NCI-H2081 (cell line): ENCODE measurements at regions not wholly inside any gene's neighbourhood (a gene's known extent, or its start where the extent isn't known, plus 50 kb on each side); places are given as distances from the start of the nearest gene placed in this dataset.

Source experiments
- DNase-seq, 2 experiments: peaks; one replicate each; lab custom pipeline; 2025; lab: John Stamatoyannopoulos, UW

DNA sequence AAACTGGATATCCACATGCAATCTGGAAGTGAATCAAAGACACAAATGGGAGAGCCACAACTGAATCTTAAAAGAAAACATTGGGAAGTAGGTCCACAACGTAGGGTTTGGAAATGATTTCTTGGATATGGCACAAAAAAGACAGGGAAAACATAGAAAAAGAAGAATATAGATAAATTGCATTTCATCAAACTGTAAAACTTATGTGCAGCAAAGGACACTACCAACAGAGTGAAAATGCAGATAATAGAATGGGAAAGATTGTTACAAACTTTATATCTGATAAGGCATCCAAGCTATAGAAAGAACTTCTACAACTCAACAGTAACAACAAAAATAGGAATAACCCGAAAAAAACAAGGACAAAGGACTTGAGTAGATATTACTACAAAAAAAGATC, 89.6 kb downstream of the ZNF280B start:
- no peak for DNase-seq

DNA sequence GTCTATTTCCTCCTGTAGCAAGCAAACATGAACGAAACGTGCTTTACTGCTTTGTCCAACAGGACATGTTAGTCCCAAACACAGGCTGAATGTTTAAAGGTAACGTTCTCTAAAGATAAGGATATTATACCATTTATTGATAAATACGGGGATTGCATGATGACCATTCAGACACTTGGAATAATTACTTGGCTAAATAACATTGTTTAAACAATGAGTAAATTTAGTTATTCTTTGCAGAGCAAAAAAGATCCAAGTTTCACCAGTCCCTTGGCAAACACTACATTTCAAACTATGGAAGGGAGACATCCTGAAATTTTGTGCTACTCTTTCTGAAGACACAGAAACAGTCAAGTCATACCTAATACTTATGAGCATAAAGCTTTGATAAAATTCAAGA, 88.0 kb downstream of the ZNF280B start:
- DNase-seq = no peak

DNA sequence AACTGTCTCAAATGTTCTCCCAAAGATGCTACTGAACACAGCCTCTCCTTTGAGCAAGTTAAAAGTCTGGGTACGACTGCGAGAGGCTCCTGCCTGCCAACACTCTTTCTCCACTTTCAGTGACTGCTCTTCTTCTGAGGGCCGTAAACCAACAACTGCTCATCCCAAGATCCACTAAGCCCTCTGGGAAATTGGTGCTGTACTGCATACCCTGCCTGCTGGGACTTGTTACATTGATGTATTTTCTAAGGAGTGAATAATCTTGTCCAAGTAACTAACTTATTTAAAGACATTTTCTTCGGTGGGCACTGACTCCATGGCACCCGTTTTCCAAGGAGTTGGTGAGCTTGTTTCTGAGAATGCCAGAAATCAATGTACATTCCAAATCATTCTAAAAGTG, 87.2 kb downstream of the ZNF280B start:
- no peak for DNase-seq

DNA sequence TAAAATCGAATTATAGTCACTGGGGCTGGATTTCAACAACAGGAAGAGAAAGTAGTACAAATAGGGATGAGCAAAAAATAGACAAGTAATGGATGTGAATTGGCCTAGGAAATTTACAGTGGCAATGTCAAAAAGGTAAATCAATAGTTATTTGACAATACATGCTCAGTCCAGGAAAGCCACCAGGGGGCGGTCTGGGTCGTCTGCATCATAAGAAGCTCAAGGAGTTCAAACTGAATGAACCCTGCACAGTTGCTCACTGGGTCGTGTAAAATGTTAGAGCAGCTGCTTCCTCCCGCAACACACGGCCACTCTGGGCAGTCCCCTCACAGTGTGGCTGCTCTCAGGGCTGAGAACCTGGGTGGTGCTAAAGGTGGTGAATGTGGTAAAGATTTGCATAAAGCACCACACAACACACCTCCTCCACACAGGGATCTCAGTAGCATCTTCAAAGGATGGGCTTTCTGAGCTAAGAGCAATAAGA, 85.9 kb downstream of the ZNF280B start:
- DNase-seq = peak; percentile 23 to 37

DNA sequence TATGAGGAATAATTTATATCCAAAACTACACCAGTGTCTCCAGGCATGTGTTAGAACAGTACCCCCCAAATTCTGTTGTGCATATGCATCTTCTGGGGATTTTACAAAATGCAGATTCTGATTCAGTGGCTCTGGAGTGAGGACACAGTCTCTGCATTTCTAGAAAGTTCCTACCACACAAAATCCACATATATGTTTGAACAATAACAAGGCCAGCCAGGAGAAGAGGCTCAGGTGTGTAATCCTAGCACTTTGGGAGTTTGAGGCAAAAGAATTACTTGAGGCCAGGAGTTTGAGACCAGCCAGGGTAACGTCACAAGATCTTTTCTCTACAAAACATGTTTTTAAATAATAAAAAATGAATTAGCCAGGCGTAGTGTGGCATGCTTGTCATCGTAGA, 84.9 kb downstream of the ZNF280B start:
- no peak for DNase-seq

DNA sequence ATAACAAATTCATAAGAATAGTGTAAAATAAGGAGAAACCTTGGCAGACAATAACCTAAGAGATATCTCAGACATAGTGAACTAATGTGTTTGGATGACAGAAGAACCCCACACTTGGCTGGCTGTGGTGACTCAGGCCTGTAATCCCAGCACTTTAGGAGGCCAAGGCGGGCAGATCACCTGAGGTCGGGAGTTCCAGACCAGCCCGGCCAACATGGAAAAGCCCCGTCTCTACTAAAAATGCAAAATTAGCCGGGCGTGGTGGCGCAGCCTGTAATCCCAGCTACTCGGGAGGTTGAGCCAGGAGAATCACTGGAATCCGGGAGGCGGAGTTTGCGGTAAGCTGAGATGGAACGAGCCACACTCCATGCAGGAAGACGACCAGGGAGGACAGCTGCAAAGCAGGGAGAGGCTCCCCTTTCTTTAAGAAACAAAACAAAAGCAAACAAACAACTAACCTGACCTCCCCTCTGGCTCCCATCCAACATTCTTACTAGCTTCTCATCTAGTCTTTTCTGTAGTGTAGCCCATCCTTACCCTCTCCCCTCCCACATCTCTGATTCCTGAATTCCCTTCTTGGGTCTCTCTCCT, 84.2 kb downstream of the ZNF280B start:
- no peak for DNase-seq

DNA sequence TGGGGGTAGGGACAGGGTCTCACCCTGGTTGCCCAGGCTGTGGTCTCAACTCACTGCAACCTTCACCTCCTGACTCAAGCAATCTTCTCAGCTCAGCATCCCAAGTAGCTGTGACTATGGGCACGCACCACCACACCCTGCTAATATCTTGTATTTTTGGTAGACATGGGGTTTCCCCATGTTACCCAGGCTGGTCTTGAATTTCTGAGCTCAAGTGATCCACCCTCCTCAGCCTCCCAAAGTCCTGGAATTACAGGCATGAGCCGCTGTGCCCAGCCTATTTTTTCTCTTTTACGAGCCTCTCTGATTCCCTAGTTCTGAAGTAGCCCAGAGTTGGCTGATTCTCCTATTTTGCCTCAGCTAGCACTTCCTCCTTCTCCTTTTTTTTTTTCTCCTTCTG, 83.6 kb downstream of the ZNF280B start:
- DNase-seq = no peak

DNA sequence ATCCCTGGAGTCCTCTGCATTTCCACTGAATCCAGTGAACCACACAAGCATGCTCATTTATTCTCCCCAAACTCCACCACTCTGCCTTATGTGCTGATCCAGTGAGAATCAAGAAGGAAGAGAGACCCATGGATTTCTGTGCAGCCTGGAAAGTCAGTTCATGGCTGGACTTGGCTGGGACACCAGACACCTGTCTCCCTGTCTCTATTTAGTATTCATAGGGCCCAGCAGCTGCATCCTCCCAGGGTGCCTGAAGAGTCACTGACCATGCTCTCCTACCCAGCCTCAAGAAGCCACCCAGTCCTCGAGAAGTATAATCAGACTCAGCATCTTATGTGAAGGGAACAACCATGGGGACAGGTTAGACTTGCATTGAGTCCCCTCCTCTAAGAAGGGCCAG, 83.2 kb downstream of the ZNF280B start:
- DNase-seq = no peak

DNA sequence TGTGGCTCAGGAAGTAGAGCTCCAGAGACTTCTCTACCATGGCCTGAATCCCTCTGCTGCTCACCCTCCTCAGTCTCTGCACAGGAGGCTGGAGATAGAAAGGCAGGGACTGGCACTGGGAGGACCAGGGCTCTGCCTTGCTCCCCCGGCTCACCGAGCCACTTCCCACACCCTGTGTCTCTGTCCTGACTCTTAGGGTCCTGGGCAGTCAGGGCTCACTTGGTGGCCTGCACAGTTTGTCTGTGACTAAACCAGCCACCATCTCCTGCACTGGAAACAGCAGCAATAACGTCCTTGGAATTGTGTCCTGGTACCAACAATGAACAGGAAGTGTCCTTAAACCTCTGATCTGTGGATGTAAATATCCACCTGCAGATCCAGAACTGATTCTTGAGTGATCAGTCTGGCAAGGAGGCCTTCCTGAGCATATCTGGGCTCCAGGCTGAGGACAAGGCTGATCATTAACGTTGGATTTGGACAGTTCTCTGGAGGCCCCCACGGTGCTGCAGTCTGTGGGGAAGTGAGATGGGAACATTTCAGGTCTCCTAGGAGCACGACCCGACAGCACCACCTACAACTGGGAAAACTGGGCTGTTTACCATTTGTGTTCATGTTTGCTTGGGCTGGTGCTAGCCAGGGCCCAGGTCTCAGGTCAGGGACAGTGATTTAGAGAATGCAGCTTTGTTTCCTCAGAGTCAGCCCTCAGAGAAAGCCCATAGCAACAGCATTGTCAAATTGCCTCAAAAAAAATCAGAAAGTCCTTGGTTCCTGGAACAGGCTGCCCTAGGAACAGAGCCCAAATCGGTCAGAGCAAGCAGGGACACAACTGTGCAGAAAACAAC, 82.5 kb downstream of the ZNF280B start:
- no peak for DNase-seq

DNA sequence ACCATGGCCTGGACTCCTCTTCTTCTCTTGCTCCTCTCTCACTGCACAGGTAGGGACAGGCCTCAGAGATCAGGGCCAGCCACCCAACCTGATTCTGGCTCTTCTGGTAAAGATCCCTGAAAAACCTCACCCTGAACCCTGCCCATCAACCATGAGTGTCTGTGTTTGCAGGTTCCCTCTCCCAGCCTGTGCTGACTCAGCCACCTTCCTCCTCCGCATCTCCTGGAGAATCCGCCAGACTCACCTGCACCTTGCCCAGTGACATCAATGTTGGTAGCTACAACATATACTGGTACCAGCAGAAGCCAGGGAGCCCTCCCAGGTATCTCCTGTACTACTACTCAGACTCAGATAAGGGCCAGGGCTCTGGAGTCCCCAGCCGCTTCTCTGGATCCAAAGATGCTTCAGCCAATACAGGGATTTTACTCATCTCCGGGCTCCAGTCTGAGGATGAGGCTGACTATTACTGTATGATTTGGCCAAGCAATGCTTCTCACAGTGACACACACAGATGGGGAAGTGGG, 80.9 kb downstream of the ZNF280B start:
- no peak for DNase-seq

DNA sequence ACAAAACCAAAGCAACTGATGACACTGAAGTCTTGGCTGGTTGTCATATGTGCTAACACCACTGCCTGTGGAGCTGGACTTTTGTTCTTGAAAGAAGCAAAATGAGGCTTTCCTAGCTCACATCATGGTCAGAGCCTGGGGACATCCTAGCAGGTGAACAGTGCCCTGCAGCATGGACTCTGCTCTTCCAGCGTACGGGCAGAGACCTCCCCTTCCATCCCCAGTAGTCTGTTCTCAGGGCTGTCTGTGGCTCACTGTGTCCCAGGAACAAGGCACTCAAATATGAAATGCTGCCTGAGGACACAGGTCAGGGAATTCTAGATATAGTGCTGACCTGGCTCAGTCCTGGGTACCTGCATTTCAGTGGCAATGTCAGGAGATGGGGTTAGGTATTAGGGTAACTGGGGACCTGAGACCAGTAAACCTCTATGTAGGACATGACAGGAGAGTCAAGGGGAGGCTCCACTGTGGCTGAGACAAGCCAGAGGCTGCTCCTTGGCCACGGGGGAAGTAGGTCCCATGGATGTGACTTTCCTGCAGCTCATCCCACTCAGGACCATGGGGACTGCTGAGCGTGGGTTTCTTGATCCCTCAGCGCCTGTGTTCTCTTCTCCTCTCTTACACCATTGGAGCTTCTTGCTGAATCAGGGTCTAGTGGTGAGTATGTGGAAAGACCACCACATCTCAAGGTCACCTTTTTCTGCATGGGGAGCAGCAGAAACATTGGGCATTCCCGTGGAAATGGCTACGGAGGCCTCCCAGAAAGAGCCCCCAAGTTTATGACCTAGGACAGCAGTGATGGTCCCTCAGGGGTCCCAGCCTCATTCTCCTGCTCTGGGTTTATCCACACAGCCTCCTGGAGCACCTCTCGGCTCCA, 80.1 kb downstream of the ZNF280B start:
- DNase-seq = no peak

DNA sequence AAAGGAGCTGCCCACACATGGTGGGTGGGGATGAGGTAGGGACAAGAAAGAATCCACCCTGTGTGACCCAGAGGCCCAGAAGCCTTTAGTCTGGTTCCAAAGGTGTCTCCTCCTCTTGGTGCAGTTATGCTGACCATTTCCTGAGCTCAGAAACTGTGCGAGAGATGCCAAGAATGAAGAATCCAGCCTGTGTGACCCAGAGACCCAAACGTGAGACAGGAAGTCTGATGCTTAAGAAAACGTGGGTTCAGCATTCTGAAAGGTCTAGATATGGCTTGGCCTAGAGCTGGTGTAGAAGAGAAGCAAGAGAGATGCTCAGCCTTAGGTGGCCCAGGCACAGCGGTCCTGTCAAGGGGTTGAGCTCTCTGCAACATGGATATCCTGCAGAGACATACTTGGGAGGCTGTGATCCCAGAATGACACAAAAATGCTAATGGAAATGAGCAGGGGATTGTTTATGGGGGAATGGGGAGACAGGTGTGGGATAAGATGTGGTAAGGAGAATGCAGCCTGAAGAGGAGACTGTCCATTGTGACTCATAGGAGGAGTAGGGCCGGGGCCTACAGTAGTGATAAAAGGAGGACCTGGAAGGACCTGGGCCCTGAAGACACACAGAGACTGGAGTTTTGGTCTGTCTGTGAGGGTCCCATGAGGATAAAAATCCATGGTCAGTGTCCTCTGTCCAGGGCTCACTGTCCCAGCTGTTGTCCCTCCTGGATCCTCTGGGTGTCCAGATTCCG, 79.0 kb downstream of the ZNF280B start:
- DNase-seq = no peak

DNA sequence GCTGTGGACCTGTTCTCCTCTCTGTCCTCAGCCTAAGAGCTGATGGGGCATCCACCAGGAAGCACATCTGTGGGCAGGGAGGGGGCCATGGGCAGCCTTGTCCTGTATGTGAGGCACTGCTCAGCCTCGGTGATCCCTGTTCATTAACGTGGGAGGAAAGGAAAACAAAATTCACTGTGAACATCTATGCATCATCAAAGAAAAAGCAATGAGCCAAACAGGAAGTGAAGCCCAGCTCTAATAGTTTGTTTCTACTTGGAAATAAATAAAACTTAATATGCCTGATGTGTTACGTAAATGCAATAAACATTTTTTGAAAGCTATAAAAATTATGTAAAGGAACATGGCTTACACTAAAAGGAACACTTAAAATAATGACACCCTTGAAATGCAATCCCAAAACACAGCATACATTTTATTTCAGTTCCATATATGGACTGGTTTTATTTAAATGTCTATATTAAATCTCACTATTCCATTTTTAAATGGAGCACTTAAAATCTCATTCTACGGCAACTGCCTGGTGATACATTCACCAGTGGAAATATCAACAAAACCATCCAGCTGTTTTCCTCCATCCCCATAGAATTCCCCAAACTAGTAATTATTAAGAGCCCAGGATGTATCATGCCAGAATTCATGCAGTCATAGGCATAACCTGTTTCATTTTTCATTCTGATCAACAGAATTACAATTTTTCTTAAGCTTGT, 78.3 kb downstream of the ZNF280B start:
- no peak for DNase-seq

DNA sequence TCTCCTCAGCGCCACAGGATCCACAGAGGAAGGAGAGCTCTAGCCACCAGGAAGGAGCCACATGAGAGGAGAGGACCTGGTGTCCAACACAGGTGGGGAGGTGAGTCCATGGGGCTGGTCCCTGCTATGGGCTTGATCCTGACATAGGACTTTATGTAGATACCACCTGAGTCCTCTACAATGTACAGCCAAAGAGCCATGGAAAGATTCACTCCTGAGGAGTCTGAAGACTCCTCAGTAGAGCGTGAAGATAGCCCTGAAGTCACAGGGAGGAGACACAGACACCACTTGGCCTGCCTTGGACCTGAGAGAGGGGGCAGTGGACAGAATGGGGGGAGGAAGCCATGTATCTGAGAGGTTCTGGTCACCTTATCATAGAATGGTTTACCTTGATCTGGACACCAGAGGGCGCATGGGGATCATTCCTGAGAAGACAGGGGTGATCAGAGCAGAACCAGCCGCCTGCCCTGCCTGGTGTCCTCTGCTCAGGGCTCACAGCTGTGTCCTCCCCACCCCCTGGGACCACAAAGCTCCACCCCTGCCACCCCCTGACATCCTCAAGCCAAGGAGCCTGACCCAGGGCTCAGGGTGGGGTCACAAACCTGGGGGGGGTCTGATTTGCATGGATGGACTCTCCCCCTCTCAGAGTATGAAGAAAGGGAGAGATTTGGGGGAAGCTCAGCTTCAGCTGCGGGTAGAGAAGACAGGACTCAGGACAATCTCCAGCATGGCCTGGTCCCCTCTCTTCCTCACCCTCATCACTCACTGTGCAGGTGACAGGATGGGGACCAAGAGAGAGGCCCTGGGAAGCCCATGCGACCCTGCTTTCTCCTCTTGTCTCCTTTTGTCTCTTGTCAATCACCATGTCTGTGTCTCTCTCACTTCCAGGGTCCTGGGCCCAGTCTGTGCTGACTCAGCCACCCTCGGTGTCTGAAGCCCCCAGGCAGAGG, 77.0 kb downstream of the ZNF280B start:
- peak; percentile 7 to 50 for DNase-seq

DNA sequence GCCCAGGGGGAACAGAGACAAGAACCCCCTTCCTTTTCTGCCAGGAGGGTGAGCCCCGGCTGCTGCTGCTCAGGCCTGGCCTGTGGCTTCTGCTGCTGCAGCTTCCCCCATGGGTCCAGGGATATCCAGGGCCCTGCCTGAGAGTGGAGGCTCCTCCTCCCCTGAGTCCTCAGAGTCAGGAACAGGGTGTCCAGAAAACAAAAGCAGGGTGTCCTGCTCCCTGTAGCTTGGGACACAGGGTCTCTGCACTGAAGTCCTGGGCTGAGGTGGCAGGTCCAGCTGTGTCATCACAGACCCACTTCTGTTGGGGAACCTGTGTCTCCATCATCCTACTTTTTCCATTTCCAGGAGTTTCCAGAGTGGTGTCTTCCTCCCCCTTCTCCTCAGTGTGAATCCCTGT, 76.1 kb downstream of the ZNF280B start:
- DNase-seq = no peak

DNA sequence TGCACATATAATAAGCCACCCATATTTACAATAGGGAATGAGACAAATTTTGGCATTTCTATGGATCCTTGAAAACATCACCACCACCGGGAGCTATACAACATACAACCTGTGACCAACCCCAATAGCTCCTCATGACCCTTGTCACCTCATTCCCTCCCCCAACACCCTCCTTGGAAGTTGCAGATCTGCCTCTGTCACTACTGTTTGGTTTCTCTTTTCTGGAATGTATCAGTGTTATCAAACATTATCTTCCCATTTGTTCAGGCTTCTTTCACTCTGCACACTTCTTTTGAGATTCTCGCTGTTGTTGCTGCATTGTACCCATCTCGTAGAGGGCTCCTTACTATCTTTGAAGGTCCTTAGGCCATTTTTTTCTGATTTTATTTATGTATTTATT, 75.6 kb downstream of the ZNF280B start:
- DNase-seq = no peak

DNA sequence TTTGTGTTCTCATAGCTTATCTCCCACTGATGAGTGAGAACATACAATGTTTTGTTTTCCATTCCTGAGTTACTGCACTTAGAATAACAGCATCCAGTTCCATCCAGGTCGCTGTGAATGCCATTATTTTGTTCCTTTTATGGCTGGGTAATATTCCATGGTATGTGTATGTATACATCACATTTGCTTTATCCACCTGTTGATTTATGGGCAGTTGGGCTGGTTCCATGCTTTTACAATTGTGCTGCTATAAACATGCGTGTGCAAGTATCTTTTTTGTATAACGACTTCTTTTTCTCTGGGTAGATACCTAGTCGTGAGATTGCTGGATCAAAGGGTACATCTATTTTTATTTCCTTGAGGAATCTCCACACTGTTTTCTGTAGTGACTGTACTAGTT, 74.8 kb downstream of the ZNF280B start:
- no peak for DNase-seq
